ENCODE measurements at regions not wholly inside any gene's neighbourhood (a gene's known extent, or its start where the extent isn't known, plus 50 kb on each side); places are given as distances from the start of the nearest gene placed in this dataset.

GRCh38 chr14:55845963-55846825 lies 266.2 kb downstream of the KTN1 start:
- Histone ChIP-seq H2AK5ac (ENCODE audit: low read depth, low read length) (peak overlapping the region; percentile 87), H3K27ac (ENCODE audit: insufficient read depth, low read length) (no peak overlapping the region), H3K79me1 (ENCODE audit: low read depth in 1 of 2, low read length in 2 of 2) (no peaks in the 10 kb centered on the region), H3K4me1 (ENCODE audit: control insufficient read depth, insufficient read depth, low read length) (peaks cover 14% of the 10 kb centered on the region), H3K18ac (ENCODE audit: low read depth, low read length) (peak overlapping the region; percentile 33; the same call in 1 of the 2 replicates), H3K4me2 (ENCODE audit: low read depth, low read length) (no peak overlapping the region), H3K4me3 (ENCODE audit: insufficient read depth, low read depth, low read length) (no peak overlapping the region), H4K91ac (ENCODE audit: insufficient read depth, low read depth, low read length) (peak overlapping the region; percentile 24; the same call in 1 of the 2 replicates), H2BK120ac (ENCODE audit: low read depth, low read length) (peak overlapping the region; percentile 47; the same call in 1 of the 2 replicates), H4K20me1 (ENCODE audit: insufficient read depth, low read length) (no peaks in the 10 kb centered on the region), H3K23ac (ENCODE audit: low read depth, low read length) (no peak overlapping the region), H2AFZ (replicated peaks; ENCODE audit: low read length, poor library complexity) (peak overlapping the region; percentile 48), H2BK20ac (ENCODE audit: low read depth, low read length) (peak overlapping the region; percentile 82; the same call in 1 of the 2 replicates), H3K9me3 (ENCODE audit: control insufficient read depth, insufficient read depth, low read length) (no peaks in the 10 kb centered on the region; the same call in 1 of the 2 replicates), H2BK5ac (ENCODE audit: low read depth, low read length, poor library complexity, severe bottlenecking) (no peak overlapping the region), H3K36me3 (ENCODE audit: control insufficient read depth, insufficient read depth, low read length) (no peaks in the 10 kb centered on the region), H3K9ac (ENCODE audit: low read depth, low read length) (no peak overlapping the region), H3K27me3 (ENCODE audit: control insufficient read depth, insufficient read depth, low read length) (no peaks in the 10 kb centered on the region), H3K14ac (replicated peaks; ENCODE audit: low read depth, low read length) (peak overlapping the region; percentile 70), H2BK15ac (ENCODE audit: low read depth, low read length) (peak overlapping the region; percentile 38; the same call in 1 of the 3 replicates), H4K5ac (ENCODE audit: low read depth, low read length) (0 out of 2 replicates have a peak overlapping the region, but pooled peaks have one; percentile 8), H3K9me1 (ENCODE audit: insufficient read depth, low read length) (peaks cover 17% of the 10 kb centered on the region), H4K8ac (ENCODE audit: low read depth in 2 of 2, low read length in 2 of 2) (peak overlapping the region in 1 of 2 experiments; percentile 26; a peak in 1 of 4 replicates), H3K56ac (ENCODE audit: extremely low read depth, insufficient read depth, low read length) (no peak overlapping the region), H3K4ac (ENCODE audit: low read depth, low read length) (peak overlapping the region; percentile 64), H2AK9ac (replicated peaks; ENCODE audit: low read depth, low read length, poor library complexity) (no peak overlapping the region)
- in situ Hi-C loops (cut with MboI; ENCODE audit: low sequenced_read_pairs) (loop anchor here (10.0 kb wide), 1 partner anchor 499 kb away; no protein-coding TSS in a partner anchor), dilution Hi-C loops (cut with HindIII; ENCODE audit: low sequenced_read_pairs, unreplicated experiment) (no loop called here), intact Hi-C loops (cut with micrococcal nuclease) (loop anchor here (2.0 to 10.0 kb wide), 2 partner anchors 273 to 629 kb away; partner anchors contain the start of gene PELI2)
- POLR2A ChIA-PET (ENCODE audit: unreplicated experiment): no interaction called here
- DNase-seq: no peak
- CTCF ChIA-PET: interaction anchor here (1.0 to 1.4 kb wide), 2 partner anchors 83 to 628 kb away, joined by 3 read pairs; no protein-coding TSS in a partner anchor
- TF ChIP-seq CEBPB (IDR thresholded peaks at IDR 0.05; ENCODE audit: low read depth, low read length): peak; percentile 37; the same call in 1 of the 2 replicates
- no peak for TF ChIP-seq CTCF (conservative IDR thresholded peaks at IDR 0.05; ENCODE audit: low read depth, low read length)
- no peak for TF ChIP-seq ELK1 (IDR thresholded peaks at IDR 0.05; ENCODE audit: borderline replicate concordance, low read depth, low read length)
- TF ChIP-seq RAD21 (IDR thresholded peaks at IDR 0.05; ENCODE audit: low read length): no peak
- TF ChIP-seq FOS (IDR thresholded peaks at IDR 0.05; ENCODE audit: low read depth, low read length): no peak
- TF ChIP-seq USF2 (IDR thresholded peaks at IDR 0.05; ENCODE audit: low read depth, low read length): peak; percentile 72
- no peak for TF ChIP-seq BHLHE40 (IDR thresholded peaks at IDR 0.05; ENCODE audit: low read depth, low read length)
- BruUV-seq (replicated peaks): no TSS peak
- no peak for ATAC-seq (ENCODE audit: low read depth)
- WGBS, 2 experiments (ENCODE audit: extremely low coverage in 2 of 2, insufficient read length in 1 of 2): 76% methylated on average over 2 of the region's 9 CpGs; no CpG with 5 or more reads in 1 of the 2 experiments
